GM12878 (cell line): ENCODE measurements at regions not wholly inside any gene's neighbourhood (a gene's known extent, or its start where the extent isn't known, plus 50 kb on each side); places are given as distances from the start of the nearest gene placed in this dataset.

Experiments used
- EGR1 ChIP-seq, 2 experiments: IDR thresholded peaks; 1 replicate in 1 of 2; 2 replicates in 1 of 2; pipeline ENCODE4 v1.6.1; 2011 to 2012; ENCODE audit warnings: low read depth in 2 of 2, low read length in 2 of 2, borderline replicate concordance in 1 of 2, mild to moderate bottlenecking in 1 of 2, moderate library complexity in 1 of 2
- EZH2 ChIP-seq: IDR thresholded peaks from 2 replicates; pipeline ENCODE4 v1.6.1; 2012; ENCODE audit warnings: low read depth, mild to moderate bottlenecking, control low read depth, inconsistent platforms, low read length, borderline replicate concordance; ENCODE audit not compliant: control insufficient read depth
- POLR2A ChIP-seq: IDR thresholded peaks from 2 replicates; pipeline ENCODE4 v1.6.1; 2011; ENCODE audit warnings: low read depth, mild to moderate bottlenecking, low read length
- RCOR1 ChIP-seq: conservative IDR thresholded peaks from 2 replicates; pipeline ENCODE4 v1.6.1; 2012; ENCODE audit warnings: low read depth, low read length, improper control_type of control experiment
- RFX5 ChIP-seq: IDR thresholded peaks from 2 replicates; pipeline ENCODE4 v1.6.1; 2011; ENCODE audit warnings: low read depth, low read length, improper control_type of control experiment
- SRF ChIP-seq, 2 experiments: IDR thresholded peaks; 2 replicates each; pipeline ENCODE4 v1.6.1; 2011; ENCODE audit warnings: low read depth in 2 of 2, low read length in 2 of 2, mild to moderate bottlenecking in 1 of 2, moderate library complexity in 1 of 2
- YBX1 ChIP-seq: fragments of 450-650 bp; IDR thresholded peaks from 2 replicates; pipeline ENCODE4 v1.6.1; 2016; ENCODE audit warnings: antibody characterized with exemption
- ZBED1 ChIP-seq: IDR thresholded peaks from 2 replicates; pipeline ENCODE4 v1.6.1; 2016; ENCODE audit warnings: borderline replicate concordance
- TF ChIP-seq, protein P1 (sequence below): IDR thresholded peaks from 2 replicates; pipeline ENCODE4 v1.6.1; 2012; ENCODE audit warnings: low read depth, low read length, improper control_type of control experiment
- TF ChIP-seq, protein P2 (sequence below): fragments of 450-650 bp; IDR thresholded peaks from 2 replicates; pipeline ENCODE4 v1.6.1; 2017; ENCODE audit warnings: low read depth, mild to moderate bottlenecking, moderate library complexity

DNA sequence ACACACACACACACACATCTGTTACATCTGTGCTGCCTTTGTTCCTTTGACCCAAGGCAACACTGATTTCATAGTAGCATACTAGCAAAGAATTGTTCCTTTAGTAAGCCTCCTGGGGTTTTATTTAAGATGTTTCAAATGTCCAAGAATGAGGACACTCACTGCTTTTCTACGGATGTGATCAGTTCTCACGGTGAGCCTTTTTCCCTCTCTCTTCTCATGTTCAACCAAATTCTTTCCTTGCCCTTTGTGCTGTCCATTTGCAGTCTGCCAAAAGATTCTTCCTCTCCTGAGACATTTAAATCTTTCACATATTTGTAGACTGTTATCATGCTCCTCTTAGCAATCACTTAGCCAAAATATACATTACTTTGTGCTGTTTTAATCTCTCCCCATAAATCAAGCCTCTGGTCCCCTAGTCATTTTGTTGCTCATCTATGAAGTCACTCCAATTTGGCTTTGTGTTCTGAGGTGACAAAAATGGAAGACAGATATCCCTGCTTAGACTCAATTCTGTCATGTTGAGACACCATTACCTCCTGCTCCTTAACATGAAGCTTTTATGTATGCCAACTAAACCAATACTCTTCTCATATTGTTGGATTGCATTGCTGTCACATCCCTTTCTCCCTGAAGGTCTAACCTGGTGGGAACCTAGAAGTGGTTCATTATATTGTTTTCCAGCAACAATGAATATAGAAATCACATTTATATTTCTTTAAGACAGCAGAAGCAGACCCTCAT is 1605.3 kb upstream of the ACVR2A start:
- TF ChIP-seq YBX1, result no peak
- no peak for TF ChIP-seq EGR1 (IDR thresholded peaks at IDR 0.05; ENCODE audit: borderline replicate concordance in 1 of 2, low read depth in 2 of 2, low read length in 2 of 2)
- no peak for TF ChIP-seq POLR2A
- no peak for TF ChIP-seq RCOR1
- no peak for TF ChIP-seq ZBED1
- TF ChIP-seq SRF (IDR thresholded peaks at IDR 0.05; ENCODE audit: low read depth in 2 of 2, low read length in 2 of 2), result no peak
- TF ChIP-seq, protein P1, sequence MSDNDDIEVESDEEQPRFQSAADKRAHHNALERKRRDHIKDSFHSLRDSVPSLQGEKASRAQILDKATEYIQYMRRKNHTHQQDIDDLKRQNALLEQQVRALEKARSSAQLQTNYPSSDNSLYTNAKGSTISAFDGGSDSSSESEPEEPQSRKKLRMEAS, result no peak
- TF ChIP-seq EZH2, result no peak
- TF ChIP-seq, protein P2, sequence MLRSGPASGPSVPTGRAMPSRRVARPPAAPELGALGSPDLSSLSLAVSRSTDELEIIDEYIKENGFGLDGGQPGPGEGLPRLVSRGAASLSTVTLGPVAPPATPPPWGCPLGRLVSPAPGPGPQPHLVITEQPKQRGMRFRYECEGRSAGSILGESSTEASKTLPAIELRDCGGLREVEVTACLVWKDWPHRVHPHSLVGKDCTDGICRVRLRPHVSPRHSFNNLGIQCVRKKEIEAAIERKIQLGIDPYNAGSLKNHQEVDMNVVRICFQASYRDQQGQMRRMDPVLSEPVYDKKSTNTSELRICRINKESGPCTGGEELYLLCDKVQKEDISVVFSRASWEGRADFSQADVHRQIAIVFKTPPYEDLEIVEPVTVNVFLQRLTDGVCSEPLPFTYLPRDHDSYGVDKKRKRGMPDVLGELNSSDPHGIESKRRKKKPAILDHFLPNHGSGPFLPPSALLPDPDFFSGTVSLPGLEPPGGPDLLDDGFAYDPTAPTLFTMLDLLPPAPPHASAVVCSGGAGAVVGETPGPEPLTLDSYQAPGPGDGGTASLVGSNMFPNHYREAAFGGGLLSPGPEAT, result no peak
- no peak for TF ChIP-seq RFX5
